ENCODE measurements at regions not wholly inside any gene's neighbourhood (a gene's known extent, or its start where the extent isn't known, plus 50 kb on each side); places are given as distances from the start of the nearest gene placed in this dataset.
"Not testable (repeated sequence)": the region's sequence is repeated elsewhere in the genome, so short reads cannot be mapped to it uniquely, and the experiment has no call there.

DNA sequence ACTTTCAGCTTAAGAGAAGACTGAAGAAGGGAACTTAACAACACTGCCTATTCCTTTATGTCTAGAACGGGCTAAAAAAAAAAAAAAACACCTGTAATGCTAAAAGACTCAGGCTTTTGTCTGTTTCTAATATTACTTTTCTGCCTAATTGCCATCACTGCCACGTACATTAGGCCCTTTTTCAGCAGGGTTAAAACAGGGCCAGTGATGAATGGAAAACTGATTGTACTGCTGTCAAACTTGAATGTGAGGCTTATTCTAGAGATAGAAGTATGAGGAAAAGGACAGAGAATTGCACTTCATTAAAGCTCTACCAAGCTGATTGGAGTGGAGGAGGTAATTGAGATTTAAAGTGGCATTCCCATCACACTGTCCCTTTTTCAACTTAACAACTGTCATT is 535.8 kb downstream of the PRKD1 start:
- DNase-seq: no peak

DNA sequence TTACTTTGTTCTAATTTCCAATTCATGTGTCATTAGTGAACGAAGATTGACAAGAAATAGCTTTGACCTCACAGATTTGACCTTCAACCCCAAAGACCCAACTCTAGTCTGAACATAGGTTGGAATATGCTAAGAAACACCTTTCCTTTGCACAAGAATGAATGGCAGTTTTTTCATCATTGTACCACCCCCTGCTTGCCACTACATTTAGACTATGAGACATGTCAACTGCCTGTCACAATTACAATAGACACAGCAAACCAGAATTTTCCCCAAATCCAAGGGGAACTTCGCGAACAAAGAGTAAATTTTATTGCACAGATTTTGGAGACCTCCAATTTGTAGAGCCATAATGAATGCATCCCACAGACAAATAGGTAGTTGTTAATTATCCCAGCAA is 535.4 kb downstream of the PRKD1 start:
- no peak for DNase-seq

DNA sequence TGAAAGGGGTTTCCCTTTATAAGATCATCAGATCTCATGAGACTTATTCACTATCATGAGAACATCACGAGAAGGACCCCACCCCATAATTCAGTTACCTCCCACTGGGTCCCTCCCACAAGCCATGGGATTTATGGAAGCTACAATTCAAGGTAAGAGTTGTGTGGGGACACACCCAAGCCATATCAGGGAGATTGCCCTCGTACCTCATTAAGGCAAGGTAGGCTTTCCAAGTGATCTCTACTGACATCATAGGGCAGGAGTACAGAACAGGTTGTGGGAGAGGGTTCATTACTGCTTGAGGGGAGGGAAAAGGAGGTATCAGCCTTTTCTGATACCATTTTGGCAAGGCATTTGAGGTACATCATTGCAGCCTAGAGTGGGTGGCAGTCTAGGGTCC is 524.6 kb downstream of the PRKD1 start:
- DNase-seq: no peak

DNA sequence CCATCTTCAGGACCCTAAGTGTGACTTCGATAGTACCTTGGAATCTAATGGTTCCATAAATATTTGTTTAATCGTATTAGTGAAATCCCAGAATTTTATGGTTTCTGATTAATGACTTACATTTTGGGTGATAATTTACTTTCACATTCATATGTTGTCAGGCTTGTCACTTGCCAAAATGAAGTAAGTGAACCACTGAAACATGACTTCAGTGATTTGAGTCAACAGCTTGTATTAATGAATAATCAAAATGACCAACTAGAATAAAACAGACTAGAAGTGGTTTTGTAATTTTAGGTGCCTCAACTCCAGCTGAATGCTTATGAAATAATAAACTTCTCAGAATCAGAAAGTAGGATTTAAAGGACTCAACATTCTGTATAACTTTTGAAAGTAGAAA is 517.1 kb downstream of the PRKD1 start:
- no peak for DNase-seq

DNA sequence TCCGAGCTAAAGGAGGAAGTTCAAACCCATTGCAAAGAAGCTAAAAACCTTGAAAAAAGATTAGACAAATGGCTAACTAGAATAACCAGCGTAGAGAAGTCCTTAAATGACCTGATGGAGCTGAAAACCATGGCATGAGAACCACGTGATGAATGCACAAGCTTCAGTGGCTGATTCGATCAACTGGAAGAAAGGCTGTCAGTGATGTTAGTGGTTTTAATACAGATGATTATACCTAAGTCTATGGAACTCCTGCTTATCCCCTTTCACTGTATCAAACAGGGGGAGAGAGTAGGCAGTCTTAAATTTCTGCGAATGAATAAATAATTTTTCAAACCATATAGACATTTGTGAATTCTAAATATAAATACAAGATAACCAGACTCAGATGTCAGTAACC is 512.7 kb downstream of the PRKD1 start:
- not testable (repeated sequence) for DNase-seq

DNA sequence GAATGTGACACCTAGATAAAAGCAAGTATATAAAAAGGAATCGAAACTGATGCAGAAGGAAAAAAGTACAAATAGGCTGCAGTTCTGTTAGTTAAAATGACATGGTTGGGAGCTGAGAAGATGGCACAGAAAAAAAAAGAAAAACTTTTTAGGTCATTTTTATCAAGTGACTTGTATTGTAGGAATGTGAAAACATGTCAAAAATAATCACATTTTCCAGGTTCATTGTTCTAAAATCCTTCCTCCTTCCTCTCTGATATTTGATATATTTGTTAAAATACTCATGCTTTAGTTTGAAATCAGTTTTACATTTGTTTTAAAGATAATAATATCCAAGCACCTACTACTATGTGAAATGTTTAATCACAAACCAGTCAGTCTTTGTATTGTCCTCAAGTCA is 507.9 kb downstream of the PRKD1 start:
- DNase-seq: no peak

DNA sequence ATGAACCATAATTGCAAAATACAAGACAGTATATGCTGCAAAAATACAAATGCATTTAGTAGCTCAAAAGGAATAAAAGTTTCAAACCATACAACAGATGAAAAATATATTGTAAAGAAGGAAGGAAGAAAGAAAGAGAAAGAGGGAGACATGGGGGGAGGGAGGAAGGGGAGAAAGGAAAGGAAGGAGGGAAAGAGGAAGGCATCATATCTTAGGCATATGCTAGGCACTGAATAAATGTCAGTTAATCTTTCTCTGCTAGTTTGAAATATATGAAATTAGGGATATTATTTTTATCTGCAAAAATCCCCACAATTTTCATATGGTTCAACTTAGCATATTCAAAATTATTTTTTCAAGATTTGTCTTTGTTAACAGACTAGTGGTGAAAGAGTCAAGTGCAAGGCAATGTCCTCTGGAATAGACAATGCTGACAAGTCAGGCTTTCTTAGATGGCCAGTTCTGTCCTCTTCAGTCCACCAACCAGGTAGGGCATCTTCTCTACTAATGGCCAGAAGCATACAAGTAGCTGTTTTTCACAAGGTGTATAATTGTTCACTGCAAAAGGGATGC is 506.4 kb downstream of the PRKD1 start:
- DNase-seq: no peak

DNA sequence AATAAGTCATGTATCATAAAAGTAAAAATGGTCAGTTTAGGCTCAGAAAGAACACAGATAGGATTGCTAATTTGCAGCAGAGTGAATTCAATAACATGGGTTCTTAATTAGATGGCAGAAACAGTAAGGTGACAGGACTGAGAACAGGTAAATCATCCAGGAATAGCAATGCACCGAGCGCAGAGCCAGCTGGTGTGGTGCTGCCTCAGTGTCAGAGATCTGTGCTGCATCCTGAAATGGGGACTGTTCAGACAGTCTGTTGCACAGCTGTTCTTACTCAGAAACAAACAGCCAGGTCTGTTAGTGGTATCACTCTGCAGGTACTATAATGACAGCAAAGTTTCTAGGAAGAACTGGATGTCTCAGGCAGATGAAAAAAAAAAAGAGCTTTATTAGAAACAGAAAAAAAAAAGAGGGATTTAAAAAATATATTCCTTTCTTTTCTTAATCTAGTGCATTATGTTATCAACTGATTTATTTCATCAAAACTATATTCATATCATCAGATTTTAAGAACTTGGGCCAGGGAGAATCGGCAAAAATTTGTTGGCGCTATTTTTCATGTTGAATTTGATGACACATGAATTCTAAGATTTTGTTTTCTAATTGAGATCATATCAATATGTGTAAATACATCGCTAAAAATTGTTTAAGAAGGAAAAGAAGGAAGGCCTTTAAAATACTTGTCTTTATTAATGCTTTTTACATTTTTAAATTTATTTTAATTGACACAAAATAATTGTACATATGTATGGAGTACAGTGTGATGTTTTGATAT is 501.8 kb downstream of the PRKD1 start:
- no peak for DNase-seq

DNA sequence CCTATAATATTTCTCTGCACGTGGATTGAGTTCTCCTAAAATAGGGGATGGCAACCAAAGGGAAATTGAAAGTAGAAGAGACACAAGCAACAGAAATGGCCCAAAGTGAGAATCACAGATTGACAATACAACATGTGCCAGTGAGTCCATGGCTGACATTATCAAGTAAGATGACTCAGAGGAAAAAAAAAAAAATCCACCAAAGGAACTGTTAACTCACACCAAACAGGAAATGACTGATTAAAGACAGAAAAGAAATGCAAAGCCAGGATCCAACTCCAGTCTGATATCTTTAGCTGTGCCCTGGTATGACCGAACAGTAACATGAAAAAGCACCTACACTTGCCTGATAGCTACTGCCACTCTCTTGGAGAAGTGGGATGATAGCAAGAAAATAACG is 485.0 kb downstream of the PRKD1 start:
- DNase-seq: no peak

DNA sequence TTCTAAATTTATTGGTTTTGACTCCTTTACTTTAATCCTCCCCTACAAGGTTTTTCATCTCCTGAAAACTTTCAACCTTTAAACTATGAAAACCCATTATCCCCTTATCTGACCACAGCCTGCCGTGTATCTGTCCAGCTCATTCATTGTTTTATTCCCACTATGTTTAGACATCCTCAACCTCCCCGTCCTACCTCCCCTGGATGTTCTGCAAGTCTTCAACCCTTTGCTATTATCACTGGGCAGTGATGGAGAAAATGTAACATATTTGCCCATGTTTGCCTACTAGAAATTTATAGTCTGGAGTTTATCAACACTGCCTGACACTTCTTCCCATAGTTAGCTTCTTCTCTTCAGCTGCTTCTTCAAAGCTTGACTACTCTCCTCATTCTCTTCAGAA is 483.4 kb downstream of the PRKD1 start:
- DNase-seq: no peak

DNA sequence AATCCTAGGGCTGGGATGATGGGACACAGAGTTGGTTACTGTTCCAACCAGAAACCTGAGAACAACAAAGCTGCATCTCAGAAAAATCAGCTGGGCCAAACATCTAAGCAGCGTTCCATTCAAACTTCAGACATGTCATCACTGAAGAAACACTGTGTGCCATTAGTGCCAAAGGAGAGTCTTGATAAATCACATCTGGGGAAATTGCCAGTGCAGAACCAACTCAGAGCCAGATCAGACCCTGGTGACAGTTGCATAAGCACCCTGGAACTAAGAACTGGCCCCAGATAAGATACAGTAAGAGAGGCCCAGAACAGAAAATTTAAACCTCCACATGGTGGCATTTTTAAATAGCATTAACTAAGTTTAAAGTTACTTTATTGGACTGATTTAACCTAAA is 482.8 kb downstream of the PRKD1 start:
- no peak for DNase-seq

DNA sequence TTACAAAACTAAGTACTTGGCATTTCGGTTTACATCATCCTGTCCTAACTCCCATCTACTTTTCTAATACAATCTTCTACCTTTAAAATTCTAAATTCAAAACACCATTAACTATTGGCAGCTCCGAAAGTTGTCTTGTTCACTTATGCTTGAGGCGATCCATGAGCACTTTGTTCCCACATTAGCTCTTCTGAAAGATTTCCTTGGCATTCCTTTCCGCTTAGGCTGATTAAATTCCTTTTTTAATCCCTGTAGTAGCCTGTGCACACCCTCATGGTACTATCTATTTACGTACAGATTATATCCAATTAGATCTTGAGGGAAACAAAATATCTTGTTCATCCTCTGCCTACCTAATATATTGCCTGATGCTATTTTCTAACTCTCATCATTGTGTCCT is 480.7 kb downstream of the PRKD1 start:
- DNase-seq: no peak

DNA sequence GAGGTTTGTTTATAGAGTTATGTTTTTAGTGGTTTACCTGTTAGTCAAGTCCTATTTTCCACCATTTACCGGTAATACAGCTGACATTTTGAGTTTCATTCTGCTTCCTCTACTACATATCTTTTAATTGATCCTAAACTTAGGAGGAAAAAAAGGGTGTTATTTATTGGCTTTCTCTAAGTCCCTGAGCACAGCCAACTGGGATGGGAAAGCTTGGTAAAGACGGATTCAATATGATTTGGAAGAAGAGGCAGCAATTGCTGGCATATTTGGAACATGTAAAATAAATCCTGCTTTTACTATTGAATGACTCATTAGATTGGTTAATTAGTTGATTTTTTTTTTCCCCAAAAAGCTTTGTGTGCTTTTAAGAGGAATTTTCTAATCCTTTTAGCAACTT is 475.7 kb downstream of the PRKD1 start:
- no peak for DNase-seq

DNA sequence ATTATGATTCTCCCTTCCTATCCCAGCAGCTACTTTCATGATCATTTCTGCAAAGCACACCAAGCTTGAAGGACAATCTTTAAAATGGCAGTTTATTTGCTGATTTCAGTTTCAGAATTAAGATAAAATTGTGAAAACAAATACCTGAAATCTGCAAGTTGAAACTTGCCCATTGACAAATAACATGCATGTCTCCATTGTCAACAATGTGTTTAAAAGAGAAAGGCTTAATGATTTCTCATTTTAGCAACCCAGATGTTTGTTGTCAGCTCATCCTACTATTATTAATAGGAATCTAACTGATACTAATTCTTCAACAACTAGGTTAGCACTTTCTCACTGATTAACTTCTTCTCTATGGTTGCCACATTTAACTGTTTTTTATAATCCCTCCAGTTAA is 474.6 kb downstream of the PRKD1 start:
- no peak for DNase-seq

DNA sequence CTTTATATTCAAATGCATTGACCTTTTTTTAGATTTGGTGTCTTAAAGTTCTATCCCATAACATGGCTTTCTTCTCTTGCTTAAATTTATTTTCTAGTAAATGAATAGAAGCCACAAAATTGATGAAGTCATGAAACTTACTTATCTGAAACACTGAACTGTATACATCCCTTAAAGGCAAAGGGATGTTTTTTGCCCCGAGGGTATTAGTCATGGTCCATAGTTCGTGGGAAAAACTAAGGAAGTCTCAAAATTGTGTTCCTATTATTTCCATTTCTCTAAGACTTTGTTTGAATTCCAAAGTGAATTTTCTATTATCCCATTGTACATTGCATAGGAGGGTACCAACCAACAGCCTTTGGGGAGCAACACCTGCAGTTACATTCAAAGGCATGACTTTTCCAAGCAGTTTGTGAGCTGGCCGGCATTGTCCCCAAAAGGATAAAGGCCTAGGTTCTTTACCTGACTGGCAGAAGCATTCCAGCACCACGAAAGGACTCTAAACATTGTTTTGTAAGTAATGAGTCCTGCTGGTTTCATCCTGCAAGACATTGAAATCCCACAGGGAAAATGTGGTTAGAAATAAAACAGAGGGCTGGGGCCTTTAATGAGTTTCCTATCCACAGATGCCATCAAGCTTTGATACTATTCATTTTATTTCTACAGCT is 473.5 kb downstream of the PRKD1 start:
- no peak for DNase-seq

DNA sequence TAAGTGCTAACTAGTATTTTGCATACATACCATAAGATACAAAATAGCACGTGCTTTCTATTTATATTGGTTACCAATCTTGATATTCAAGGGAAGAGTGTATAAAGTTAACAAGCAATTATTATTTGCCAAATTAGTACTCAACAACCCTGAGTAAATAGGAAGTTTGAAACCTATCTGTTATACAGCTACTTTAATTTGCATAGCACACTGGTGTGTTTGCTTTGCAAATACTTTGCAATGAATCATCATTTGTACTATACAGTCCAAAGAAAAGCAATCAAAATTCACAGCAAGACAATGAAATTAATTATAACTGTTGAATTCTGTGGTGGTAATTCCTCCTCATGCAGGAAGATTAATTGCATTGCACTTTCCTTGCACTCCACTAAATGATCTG is 469.1 kb downstream of the PRKD1 start:
- DNase-seq: no peak

DNA sequence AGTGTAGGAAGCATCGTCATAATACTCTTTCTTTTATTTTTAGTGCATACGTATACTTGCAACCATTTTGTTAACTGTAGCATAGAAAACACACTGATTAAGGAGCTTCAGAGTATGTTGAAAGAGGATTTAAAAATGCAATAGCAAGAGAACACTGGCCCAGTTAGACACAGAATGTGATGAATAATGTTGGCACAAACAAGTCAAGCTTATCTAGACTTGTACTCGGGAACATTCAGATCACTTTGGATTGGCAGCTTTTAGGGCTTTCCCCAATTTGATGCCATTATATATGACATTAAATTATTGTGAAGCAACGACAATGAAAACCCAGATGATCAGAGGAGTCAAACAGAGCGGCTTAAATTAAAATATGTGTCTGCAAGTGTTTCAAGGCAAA is 468.1 kb downstream of the PRKD1 start:
- DNase-seq: no peak

DNA sequence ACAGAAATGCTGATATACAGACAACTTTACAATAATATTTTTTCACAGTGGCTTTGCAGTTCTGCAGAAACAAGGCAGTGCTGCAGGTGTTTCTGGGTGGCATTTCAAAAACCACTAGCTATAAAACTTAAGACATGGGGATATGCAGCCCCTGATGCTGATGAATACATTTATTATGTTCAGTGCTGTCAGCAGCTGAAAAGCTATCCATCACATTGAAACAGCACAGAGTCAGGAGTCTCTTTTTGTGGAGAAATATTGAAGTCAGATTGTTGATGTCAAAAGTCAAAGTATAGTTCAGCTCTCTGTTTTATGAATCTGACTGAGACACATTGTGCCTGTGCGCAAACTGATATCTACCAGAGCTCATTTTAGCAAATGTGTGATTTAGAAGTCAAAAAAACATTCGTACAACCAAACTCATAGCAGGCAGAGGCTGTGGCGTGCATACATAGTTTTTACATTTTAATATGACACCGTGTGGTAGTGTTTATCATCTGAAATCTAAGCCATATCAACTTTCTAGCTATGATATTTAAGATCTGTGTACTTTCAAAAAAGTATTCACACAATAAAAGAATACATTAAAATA is 467.6 kb downstream of the PRKD1 start:
- DNase-seq: no peak

DNA sequence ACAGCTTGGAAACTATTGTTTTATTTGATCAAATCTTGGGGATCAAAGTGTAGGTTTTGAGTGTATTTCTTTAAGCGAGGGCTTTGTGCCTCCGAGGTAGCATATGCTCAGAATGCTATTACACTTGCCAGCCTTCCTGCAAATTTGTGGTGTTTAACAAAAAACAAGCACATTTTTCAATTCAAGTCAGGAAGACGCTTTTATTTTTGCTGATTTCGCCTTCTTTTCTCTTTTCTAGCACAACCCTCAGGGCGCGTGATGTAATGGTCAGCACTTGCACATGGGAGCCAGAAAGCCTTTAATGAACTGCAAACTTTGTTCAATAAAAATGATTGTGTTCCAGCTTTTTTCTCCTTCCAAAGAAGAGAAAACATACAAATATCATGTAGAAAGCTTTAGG is 466.5 kb downstream of the PRKD1 start:
- DNase-seq: no peak

DNA sequence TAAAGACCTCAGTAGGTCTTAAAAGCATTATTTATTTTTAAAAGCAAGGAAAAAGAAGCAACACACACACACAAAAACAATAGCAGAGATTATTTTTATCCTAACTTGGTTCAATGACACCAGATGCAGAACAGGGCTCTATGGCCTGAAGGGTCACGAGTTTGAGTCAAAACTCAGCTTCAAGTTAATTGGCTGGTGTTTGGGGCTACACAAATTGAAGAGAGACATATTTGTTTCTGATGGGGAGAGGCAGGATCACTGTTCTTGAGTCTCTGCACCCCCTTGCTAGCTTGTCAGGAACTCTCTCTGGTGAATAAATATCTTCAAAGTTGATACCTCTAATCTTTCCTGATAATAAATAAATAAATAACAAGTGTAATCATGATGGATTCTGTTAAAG is 466.1 kb downstream of the PRKD1 start:
- no peak for DNase-seq

DNA sequence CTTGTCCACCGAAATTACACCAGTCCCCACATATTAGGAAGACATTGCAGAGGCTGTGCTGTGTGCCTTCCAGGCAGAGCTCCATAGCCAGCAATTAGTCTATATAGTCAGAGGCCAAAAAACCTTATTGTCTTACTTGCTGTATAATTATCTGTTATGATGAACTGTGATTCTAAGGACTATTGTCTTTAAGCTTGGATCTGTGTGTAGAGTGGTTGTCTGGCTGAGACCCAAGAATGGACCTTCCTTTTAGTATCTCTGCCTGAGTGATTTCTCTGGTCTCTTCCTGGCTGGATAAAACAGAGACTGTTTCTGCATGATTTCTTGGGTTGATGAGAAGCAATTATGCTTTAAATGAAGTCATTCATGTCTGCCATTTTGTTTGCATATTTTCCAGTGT is 465.3 kb downstream of the PRKD1 start:
- no peak for DNase-seq

DNA sequence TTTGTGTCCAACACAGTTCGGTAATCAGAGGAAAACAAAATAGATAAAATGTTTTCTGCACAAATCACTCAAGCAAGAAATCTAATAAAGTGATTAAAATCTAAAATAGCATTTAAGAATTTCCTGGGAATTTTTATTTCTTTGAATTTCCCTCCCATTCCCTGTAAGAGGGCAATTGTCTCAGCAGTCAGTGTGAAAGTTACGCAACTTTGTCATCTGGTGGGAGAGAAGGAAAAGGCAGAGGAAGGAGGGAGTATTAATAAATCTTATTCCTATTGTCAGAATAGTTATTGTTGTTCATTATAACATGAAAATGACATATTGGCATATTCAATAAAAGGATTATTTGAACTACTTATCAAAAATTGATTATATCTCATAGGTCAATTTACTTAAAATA is 464.9 kb downstream of the PRKD1 start:
- DNase-seq: no peak

DNA sequence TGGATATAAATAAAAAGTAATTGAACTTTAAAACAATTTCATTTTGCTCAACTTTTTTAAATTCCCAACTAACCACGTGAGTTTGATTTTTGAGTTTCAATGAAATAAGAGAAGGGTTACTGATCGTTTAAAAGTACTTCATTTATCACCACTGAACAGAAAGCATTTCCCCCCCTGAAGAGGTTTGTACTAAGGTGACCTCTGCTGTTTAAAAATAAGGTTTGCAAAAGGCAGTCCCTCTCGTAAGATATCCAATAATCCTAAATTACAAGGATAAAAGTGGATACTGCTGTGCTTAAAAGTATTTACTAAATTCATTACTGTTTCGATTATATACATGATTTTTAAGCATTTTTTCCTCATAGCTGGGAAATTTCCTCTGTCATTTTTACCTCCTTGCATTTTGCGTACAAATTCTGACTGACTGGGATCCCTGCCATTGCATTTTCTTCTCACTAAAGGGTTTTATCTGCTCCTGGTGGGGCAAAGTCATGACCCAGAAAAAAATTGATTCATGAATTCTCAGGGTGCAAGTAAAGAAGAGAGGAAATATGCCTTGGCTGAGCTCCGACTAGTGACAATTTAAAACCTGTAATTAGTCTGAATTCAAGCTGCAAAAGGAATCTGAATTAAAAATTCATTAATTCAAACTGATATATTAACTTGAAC is 463.8 kb downstream of the PRKD1 start:
- no peak for DNase-seq

DNA sequence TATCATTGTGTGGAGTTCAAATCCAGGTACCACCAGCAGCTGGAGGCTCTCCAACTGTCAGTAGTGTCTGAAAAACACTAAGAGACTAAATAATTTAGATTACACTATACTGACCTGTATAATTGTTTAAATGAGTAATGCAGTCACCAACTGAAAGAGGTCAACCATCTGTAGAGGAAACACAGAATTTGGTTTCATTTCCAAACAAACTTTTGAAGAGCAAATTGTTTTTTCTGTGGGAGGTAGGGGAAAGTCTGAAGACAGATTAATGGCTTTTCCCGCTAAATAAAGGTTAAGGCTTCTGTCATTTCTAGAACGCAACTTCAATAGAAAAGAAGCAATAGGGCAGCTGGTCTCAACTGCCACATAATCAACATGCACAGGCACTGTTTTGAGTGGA is 462.6 kb downstream of the PRKD1 start:
- DNase-seq: no peak
